22Rv1 (cell line): ENCODE measurements at regions not wholly inside any gene's neighbourhood (a gene's known extent, or its start where the extent isn't known, plus 50 kb on each side); places are given as distances from the start of the nearest gene placed in this dataset.

Source experiments
- ZFX ChIP-seq: fragments of 450-650 bp; IDR thresholded peaks from 2 replicates; pipeline ENCODE4 v1.6.1; 2017; ENCODE audit warnings: antibody characterized with exemption, borderline replicate concordance
- TF ChIP-seq, protein P1 (sequence below): fragments of 450-650 bp; IDR thresholded peaks from 2 replicates; pipeline ENCODE4 v1.5.1; 2017; ENCODE audit warnings: mild to moderate bottlenecking

DNA sequence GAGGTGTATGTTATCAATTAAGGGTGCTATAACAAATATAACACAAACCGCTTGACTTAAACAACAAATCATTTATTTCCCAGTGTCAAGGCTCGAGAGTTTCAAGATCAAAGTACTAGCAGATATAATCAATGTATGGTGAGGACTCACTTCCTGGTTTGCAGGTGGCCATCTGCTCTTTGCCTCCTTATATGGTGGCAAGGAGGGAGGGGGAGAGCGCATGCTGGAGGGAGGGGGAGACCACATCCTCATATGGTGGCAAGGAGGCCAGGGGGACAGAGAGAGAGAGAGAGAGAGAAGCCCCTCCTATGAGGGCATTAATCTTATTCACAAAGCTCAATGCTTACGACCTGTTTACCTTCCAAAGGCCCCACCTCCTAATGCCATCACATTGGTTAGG lies 372.3 kb upstream of the SPOCK3 start:
- TF ChIP-seq, protein P1, sequence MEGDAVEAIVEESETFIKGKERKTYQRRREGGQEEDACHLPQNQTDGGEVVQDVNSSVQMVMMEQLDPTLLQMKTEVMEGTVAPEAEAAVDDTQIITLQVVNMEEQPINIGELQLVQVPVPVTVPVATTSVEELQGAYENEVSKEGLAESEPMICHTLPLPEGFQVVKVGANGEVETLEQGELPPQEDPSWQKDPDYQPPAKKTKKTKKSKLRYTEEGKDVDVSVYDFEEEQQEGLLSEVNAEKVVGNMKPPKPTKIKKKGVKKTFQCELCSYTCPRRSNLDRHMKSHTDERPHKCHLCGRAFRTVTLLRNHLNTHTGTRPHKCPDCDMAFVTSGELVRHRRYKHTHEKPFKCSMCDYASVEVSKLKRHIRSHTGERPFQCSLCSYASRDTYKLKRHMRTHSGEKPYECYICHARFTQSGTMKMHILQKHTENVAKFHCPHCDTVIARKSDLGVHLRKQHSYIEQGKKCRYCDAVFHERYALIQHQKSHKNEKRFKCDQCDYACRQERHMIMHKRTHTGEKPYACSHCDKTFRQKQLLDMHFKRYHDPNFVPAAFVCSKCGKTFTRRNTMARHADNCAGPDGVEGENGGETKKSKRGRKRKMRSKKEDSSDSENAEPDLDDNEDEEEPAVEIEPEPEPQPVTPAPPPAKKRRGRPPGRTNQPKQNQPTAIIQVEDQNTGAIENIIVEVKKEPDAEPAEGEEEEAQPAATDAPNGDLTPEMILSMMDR = no peak
- no peak for TF ChIP-seq ZFX
